HL-60 (cell line): ENCODE measurements at regions not wholly inside any gene's neighbourhood (a gene's known extent, or its start where the extent isn't known, plus 50 kb on each side); places are given as distances from the start of the nearest gene placed in this dataset.

Source experiments
- DNase-seq, 2 experiments: peaks; one replicate each; pipeline ENCODE4 v3.0.0-alpha.2; 2010 to 2020; ENCODE audit warnings: low read depth in 1 of 2, low spot score in 1 of 2
- H3K27ac ChIP-seq: fragments of 250-450 bp; sonication (Bioruptor Pico); replicated peaks from 2 replicates; pipeline ENCODE4 v1.5.1; 2020; ENCODE audit warnings: mild to moderate bottlenecking, moderate library complexity
- H3K27me3 ChIP-seq: fragments of 250-450 bp; sonication (Bioruptor Pico); 2 replicates; pipeline ENCODE4 v1.5.1; 2021; ENCODE audit warnings: mild to moderate bottlenecking, moderate library complexity; ENCODE audit not compliant: insufficient read depth, poor library complexity, severe bottlenecking
- H3K4me3 ChIP-seq: replicated peaks from 2 replicates; pipeline ENCODE4 v1.5.1; 2011; ENCODE audit warnings: mild to moderate bottlenecking, control low read depth, low read length; ENCODE audit not compliant: insufficient read depth
- CTCF ChIP-seq: IDR thresholded peaks from one replicate; pipeline ENCODE4 v1.5.1; 2011; ENCODE audit warnings: low read length, control low read depth, inconsistent platforms; ENCODE audit not compliant: insufficient read depth
- GABPA ChIP-seq: IDR thresholded peaks from 2 replicates; pipeline ENCODE4 v1.6.1; 2012; ENCODE audit warnings: low read depth
- POLR2AphosphoS5 ChIP-seq: IDR thresholded peaks from 2 replicates; pipeline ENCODE4 v1.6.1; 2012; ENCODE audit warnings: low read depth
- REST ChIP-seq: IDR thresholded peaks from 2 replicates; pipeline ENCODE4 v1.6.1; 2012; ENCODE audit warnings: low read depth; ENCODE audit not compliant: insufficient replicate concordance
- SPI1 ChIP-seq: IDR thresholded peaks from 2 replicates; pipeline ENCODE4 v1.6.1; 2012; ENCODE audit warnings: low read depth, mild to moderate bottlenecking, borderline replicate concordance

- TF ChIP-seq POLR2AphosphoS5 (no peak), GABPA (no peak), REST (no peak), CTCF (no peak)
- Histone ChIP-seq H3K27me3 (peaks cover 2% of the 10 kb centered on the region), H3K4me3 (no peak overlapping the region), H3K27ac (no peak overlapping the region)
- DNase-seq, result no peak
Measured at GRCh38 chr1:213388199-213388598, 337.2 kb downstream of the RPS6KC1 start.

- Histone ChIP-seq H3K27ac (no peak overlapping the region), H3K27me3 (peaks cover 2% of the 10 kb centered on the region), H3K4me3 (no peak overlapping the region)
- DNase-seq, result no peak
- TF ChIP-seq CTCF, result no peak
- no peak for TF ChIP-seq SPI1
- no peak for TF ChIP-seq REST
- no peak for TF ChIP-seq GABPA
- TF ChIP-seq POLR2AphosphoS5, result no peak
Measured at GRCh38 chr1:213389061-213389581, 338.1 kb downstream of the RPS6KC1 start.

GRCh38 chr1:213391445-213391844, 340.4 kb downstream of the RPS6KC1 start:
- no peak for TF ChIP-seq CTCF
- TF ChIP-seq GABPA, result no peak
- TF ChIP-seq SPI1, result no peak
- no peak for TF ChIP-seq POLR2AphosphoS5
- TF ChIP-seq REST, result no peak
- Histone ChIP-seq H3K27me3 (peaks cover 2% of the 10 kb centered on the region), H3K4me3 (no peak overlapping the region), H3K27ac (no peak overlapping the region)
- DNase-seq, result no peak
